ENCODE measurements at regions not wholly inside any gene's neighbourhood (a gene's known extent, or its start where the extent isn't known, plus 50 kb on each side); places are given as distances from the start of the nearest gene placed in this dataset.

GRCh38 chr15:23839893-23840474 is 152.9 kb upstream of the NDN start:
- no peak overlapping the region for H3K4me3 ChIP-seq (ENCODE audit: low read depth, low read length)
- no peak for DNase-seq (ENCODE audit: low read depth)
- TF ChIP-seq CTCF (conservative IDR thresholded peaks at IDR 0.05; ENCODE audit: low read depth, low read length), result no peak

- DNase-seq (ENCODE audit: low read depth), result no peak
- TF ChIP-seq CTCF (conservative IDR thresholded peaks at IDR 0.05; ENCODE audit: low read depth, low read length), result no peak
- no peak overlapping the region for H3K4me3 ChIP-seq (ENCODE audit: low read depth, low read length)
Observed at GRCh38 chr15:23846218-23846617, 159.1 kb upstream of the NDN start.

GRCh38 chr15:23850666-23851065 is 163.6 kb upstream of the NDN start:
- no peak overlapping the region for H3K4me3 ChIP-seq (ENCODE audit: low read depth, low read length)
- DNase-seq (ENCODE audit: low read depth), result no peak
- no peak for TF ChIP-seq CTCF (conservative IDR thresholded peaks at IDR 0.05; ENCODE audit: low read depth, low read length)

GRCh38 chr15:23851921-23852320 is 164.8 kb upstream of the NDN start:
- DNase-seq (ENCODE audit: low read depth), result no peak
- TF ChIP-seq CTCF (conservative IDR thresholded peaks at IDR 0.05; ENCODE audit: low read depth, low read length), result no peak
- H3K4me3 ChIP-seq (ENCODE audit: low read depth, low read length), result no peak overlapping the region

- TF ChIP-seq CTCF (conservative IDR thresholded peaks at IDR 0.05; ENCODE audit: low read depth, low read length), result no peak
- H3K4me3 ChIP-seq (ENCODE audit: low read depth, low read length), result no peak overlapping the region
- DNase-seq (ENCODE audit: low read depth), result no peak
Observed at GRCh38 chr15:23853286-23853685, 166.2 kb upstream of the NDN start.

- DNase-seq (ENCODE audit: low read depth), result no peak
- TF ChIP-seq CTCF (conservative IDR thresholded peaks at IDR 0.05; ENCODE audit: low read depth, low read length), result no peak
- H3K4me3 ChIP-seq (ENCODE audit: low read depth, low read length), result no peak overlapping the region
Observed at GRCh38 chr15:23854203-23854911, 167.3 kb upstream of the NDN start.

Measured in choroid plexus epithelial cell (primary cell).